Left renal pelvis (tissue), 4 donors: ENCODE measurements at regions not wholly inside any gene's neighbourhood (a gene's known extent, or its start where the extent isn't known, plus 50 kb on each side); places are given as distances from the start of the nearest gene placed in this dataset.
A peak's percentile ranks its signal among the peaks of the same experiment; 100 is the strongest.
"Not testable (repeated sequence)": the region's sequence is repeated elsewhere in the genome, so short reads cannot be mapped to it uniquely, and the experiment has no call there.

Source experiments
- DNase-seq, 4 donors: peaks; one replicate each; pipeline ENCODE4 v3.0.0-alpha.2; 2013; ENCODE audit warnings: low read depth in 4 of 4, low spot score in 3 of 4

- no peak for DNase-seq
Measured at GRCh38 chr3:25170021-25170420, 258.0 kb upstream of the RARB start.

- no peak for DNase-seq
Measured at GRCh38 chr3:25171118-25171807, 256.8 kb upstream of the RARB start.

GRCh38 chr3:25171897-25172296, 256.2 kb upstream of the RARB start:
- no peak for DNase-seq

GRCh38 chr3:25173606-25174005, 254.5 kb upstream of the RARB start:
- DNase-seq: peak in 1 of 4 donors; percentile 50

- no peak for DNase-seq
Measured at GRCh38 chr3:25174251-25174650, 253.8 kb upstream of the RARB start.

GRCh38 chr3:25177041-25177440, 251.0 kb upstream of the RARB start:
- DNase-seq: no peak

GRCh38 chr3:25178672-25179071, 249.4 kb upstream of the RARB start:
- DNase-seq: no peak

- DNase-seq: no peak
Measured at GRCh38 chr3:25181096-25181495, 247.0 kb upstream of the RARB start.

GRCh38 chr3:25182794-25183193, 245.3 kb upstream of the RARB start:
- DNase-seq: no peak

- DNase-seq: no peak
Measured at GRCh38 chr3:25184641-25185250, 243.3 kb upstream of the RARB start.

GRCh38 chr3:25191673-25192072, 236.4 kb upstream of the RARB start:
- no peak for DNase-seq

- not testable (repeated sequence) for DNase-seq
Measured at GRCh38 chr3:25199567-25199966, 228.5 kb upstream of the RARB start.

GRCh38 chr3:25212736-25213135, 215.3 kb upstream of the RARB start:
- DNase-seq: no peak

GRCh38 chr3:25214034-25214433, 214.0 kb upstream of the RARB start:
- DNase-seq: no peak

GRCh38 chr3:25218362-25218761, 209.7 kb upstream of the RARB start:
- no peak for DNase-seq

- no peak for DNase-seq
Measured at GRCh38 chr3:25226747-25227146, 201.3 kb upstream of the RARB start.

- peak in 1 of 4 donors; percentile 40 for DNase-seq
Measured at GRCh38 chr3:25229586-25229985, 198.5 kb upstream of the RARB start.

GRCh38 chr3:25235031-25235430, 193.0 kb upstream of the RARB start:
- no peak for DNase-seq

GRCh38 chr3:25235466-25235865, 192.6 kb upstream of the RARB start:
- no peak for DNase-seq

- DNase-seq: no peak
Measured at GRCh38 chr3:25237602-25238001, 190.5 kb upstream of the RARB start.

GRCh38 chr3:25239042-25239441, 189.0 kb upstream of the RARB start:
- DNase-seq: no peak

- no peak for DNase-seq
Measured at GRCh38 chr3:25246913-25247312, 181.2 kb upstream of the RARB start.

GRCh38 chr3:25252291-25252690, 175.8 kb upstream of the RARB start:
- DNase-seq: no peak
